BJ (cell line): ENCODE measurements at regions not wholly inside any gene's neighbourhood (a gene's known extent, or its start where the extent isn't known, plus 50 kb on each side); places are given as distances from the start of the nearest gene placed in this dataset.
A peak's percentile ranks its signal among the peaks of the same experiment; 100 is the strongest.

Experiments used
- CTCF ChIA-PET: fragments of 350-600 bp; formaldehyde crosslinking; extraction: SDS; loops from one replicate; lab custom pipeline; 2021; ENCODE audit warnings: antibody characterized with exemption, inconsistent platforms; lab: Yijun Ruan, JAX
- POLR2A ChIA-PET: fragments of 300-600 bp; sonication (Branson Sonifier 250); formaldehyde crosslinking; extraction: SDS; loops from one replicate; lab custom pipeline; 2021; ENCODE audit warnings: antibody characterized with exemption; lab: Charles Lee
- DNase-seq: peaks from one replicate; pipeline ENCODE4 v3.0.0-alpha.2; 2011; ENCODE audit warnings: low read depth
- H3K27me3 ChIP-seq: 2 replicates; pipeline ENCODE4 v1.6.0; 2011; ENCODE audit warnings: low read length; ENCODE audit not compliant: control insufficient read depth, insufficient read depth
- H3K36me3 ChIP-seq: 2 replicates; pipeline ENCODE4 v1.5.1; 2011; ENCODE audit warnings: low read length; ENCODE audit not compliant: control insufficient read depth, insufficient read depth
- H3K4me3 ChIP-seq: 2 replicates; pipeline ENCODE4 v1.5.1; 2011; ENCODE audit warnings: low read depth, mild to moderate bottlenecking, control low read depth, low read length
- TF ChIP-seq, protein P1 (sequence below): IDR thresholded peaks from 2 replicates; pipeline ENCODE4 v1.5.1; 2011; ENCODE audit warnings: low read depth, mild to moderate bottlenecking, control low read depth, inconsistent platforms, low read length, moderate library complexity; ENCODE audit not compliant: insufficient read depth

DNA sequence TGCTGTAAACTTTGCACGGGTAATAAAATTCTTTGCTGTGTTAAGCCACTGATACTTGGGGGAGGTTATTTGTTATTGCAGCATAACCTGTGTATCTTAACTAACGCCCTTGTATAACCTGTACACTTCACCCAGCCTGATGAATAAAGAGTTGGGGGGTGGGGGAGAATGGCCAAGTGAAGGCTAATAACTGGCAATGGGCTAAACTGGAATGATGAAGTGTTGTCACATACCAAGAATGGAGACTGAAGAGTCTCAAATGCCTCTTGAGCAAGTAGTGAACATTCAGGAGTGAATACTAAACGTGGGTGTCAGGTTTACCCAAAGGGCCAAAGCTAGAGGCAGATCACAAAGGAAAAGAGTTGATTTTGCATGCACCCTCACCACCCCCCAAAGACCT lies 169.4 kb downstream of the C1orf94 start:
- ChIA-PET POLR2A (no interaction called here), CTCF (no interaction called here)
- H3K4me3 ChIP-seq: no peak overlapping the region
- no peaks in the 10 kb centered on the region for H3K36me3 ChIP-seq
- H3K27me3 ChIP-seq: no peaks in the 10 kb centered on the region
- TF ChIP-seq, protein P1, sequence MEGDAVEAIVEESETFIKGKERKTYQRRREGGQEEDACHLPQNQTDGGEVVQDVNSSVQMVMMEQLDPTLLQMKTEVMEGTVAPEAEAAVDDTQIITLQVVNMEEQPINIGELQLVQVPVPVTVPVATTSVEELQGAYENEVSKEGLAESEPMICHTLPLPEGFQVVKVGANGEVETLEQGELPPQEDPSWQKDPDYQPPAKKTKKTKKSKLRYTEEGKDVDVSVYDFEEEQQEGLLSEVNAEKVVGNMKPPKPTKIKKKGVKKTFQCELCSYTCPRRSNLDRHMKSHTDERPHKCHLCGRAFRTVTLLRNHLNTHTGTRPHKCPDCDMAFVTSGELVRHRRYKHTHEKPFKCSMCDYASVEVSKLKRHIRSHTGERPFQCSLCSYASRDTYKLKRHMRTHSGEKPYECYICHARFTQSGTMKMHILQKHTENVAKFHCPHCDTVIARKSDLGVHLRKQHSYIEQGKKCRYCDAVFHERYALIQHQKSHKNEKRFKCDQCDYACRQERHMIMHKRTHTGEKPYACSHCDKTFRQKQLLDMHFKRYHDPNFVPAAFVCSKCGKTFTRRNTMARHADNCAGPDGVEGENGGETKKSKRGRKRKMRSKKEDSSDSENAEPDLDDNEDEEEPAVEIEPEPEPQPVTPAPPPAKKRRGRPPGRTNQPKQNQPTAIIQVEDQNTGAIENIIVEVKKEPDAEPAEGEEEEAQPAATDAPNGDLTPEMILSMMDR: no peak
- DNase-seq: no peak

DNA sequence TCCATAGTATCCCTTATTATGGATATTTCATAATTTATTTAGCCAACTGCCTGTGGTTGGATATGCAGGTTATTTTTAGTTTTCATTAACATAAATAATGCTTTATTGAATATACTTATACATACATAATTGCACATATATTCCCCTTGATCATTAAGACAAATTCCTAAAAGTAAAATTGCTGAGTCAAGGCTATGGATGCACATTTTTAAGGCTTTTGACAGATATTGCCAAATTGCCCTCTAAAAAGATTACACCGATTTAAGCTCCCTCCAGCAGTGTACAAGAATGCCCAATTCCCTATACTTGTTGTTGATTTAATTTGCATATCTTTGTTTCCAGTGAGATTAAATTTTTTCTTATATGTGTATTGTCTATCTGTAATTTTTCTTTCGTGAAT lies 176.7 kb downstream of the C1orf94 start:
- ChIA-PET CTCF (no interaction called here), POLR2A (no interaction called here)
- Histone ChIP-seq H3K36me3 (no peaks in the 10 kb centered on the region), H3K4me3 (no peak overlapping the region), H3K27me3 (no peaks in the 10 kb centered on the region)
- no peak for DNase-seq
- TF ChIP-seq, protein P1: no peak

DNA sequence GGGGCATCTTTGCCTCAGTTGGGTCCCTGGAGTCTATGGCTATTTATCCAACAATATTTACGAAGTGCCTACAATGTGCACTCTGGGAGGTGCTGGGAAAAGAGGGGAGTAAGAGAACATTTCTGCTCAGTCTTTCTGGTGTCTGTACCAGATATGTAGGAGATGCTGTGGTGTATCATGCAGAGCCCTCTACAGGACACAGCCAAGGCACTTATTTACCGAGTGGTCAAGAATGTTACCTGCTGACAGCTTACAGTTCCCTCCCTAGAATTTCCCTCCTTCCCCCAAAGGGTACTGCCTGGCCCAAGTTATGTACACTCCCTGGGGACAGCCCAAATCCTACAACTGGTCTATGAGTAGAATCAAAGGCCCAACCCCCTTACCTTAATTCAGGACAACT lies 177.7 kb downstream of the C1orf94 start:
- CTCF ChIA-PET: no interaction called here
- POLR2A ChIA-PET: no interaction called here
- no peaks in the 10 kb centered on the region for H3K27me3 ChIP-seq
- TF ChIP-seq, protein P1: no peak
- no peak for DNase-seq
- H3K36me3 ChIP-seq: no peaks in the 10 kb centered on the region
- H3K4me3 ChIP-seq: no peak overlapping the region

DNA sequence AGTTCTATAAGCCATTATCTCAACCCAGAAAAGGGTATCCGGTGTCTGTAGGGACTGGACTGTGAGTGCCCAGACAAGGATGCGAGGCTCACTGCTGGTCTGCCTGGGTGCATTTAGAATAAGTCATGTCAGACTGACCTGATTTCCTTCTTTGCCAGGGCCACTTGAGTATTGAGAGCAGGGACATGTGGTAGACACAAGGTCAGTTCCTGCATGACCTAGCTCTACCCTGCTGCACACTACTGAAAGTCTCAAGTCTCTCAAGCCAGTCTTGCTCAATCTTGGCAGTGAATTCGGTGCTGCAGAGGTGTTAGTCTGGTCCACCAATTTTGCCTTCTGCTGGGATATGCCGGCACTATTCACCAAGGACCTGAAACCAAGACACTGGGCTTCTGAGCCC lies 180.1 kb downstream of the C1orf94 start:
- POLR2A ChIA-PET: no interaction called here
- Histone ChIP-seq H3K27me3 (no peaks in the 10 kb centered on the region), H3K36me3 (no peaks in the 10 kb centered on the region), H3K4me3 (no peak overlapping the region)
- DNase-seq: no peak
- CTCF ChIA-PET: no interaction called here
- TF ChIP-seq, protein P1: no peak

DNA sequence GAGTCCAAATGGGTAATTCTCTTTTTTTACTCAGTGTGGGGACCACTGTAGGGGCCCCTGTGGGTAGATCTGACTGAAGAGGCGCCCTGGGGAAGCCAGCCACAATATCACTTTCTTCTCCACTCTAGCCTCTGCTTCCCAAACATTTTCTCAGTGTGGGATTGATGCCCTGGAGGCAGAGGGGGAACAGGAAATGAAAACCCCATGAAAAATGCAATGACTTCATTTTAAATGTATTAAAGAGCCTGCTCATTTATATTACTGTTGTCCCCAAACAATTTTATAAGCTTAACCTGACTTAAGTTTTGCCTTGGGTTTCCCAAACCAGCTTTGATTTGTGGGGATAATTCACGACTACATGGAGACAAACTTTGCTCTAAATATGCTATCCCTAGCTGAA lies 181.9 kb downstream of the C1orf94 start:
- no peaks in the 10 kb centered on the region for H3K27me3 ChIP-seq
- CTCF ChIA-PET: no interaction called here
- TF ChIP-seq, protein P1: no peak

More for the DNA sequence above, 181.9 kb downstream of the C1orf94 start:
- no peak overlapping the region for H3K4me3 ChIP-seq
- H3K36me3 ChIP-seq: no peaks in the 10 kb centered on the region
- DNase-seq: peak; percentile 33
- POLR2A ChIA-PET: no interaction called here
